ENCODE measurements at regions not wholly inside any gene's neighbourhood (a gene's known extent, or its start where the extent isn't known, plus 50 kb on each side); places are given as distances from the start of the nearest gene placed in this dataset.

GRCh38 chr12:91990525-91990924, 155.1 kb downstream of the BTG1 start:
- TF ChIP-seq CTCF (conservative IDR thresholded peaks at IDR 0.05; ENCODE audit: low read length) = no peak
- no peak for TF ChIP-seq EZH2phosphoT487 (IDR thresholded peaks at IDR 0.05; ENCODE audit: borderline replicate concordance, low read depth, low read length)
